DOHH2 (cell line): ENCODE measurements at regions not wholly inside any gene's neighbourhood (a gene's known extent, or its start where the extent isn't known, plus 50 kb on each side); places are given as distances from the start of the nearest gene placed in this dataset.

ENCODE experiments used
- CTCF ChIP-seq: fragments of 200-600 bp; sonication (generic); IDR thresholded peaks from one replicate; pipeline ENCODE4 v1.5.1; 2014; ENCODE audit warnings: antibody characterized with exemption, mild to moderate bottlenecking, low read depth, low read length; ENCODE audit not compliant: poor library complexity, severe bottlenecking
- EZH2phosphoT487 ChIP-seq: fragments of 200-600 bp; sonication (generic); IDR thresholded peaks from 2 replicates; pipeline ENCODE4 v1.6.1; 2017; ENCODE audit warnings: borderline replicate concordance, mild to moderate bottlenecking, antibody characterized with exemption, low read length, moderate library complexity, mixed read lengths

- TF ChIP-seq CTCF (no peak), EZH2phosphoT487 (no peak)
Measured at GRCh38 chr4:153973942-153974341, 185.1 kb upstream of the SFRP2 start.
